Lung (tissue), 11 donors: ENCODE measurements at regions not wholly inside any gene's neighbourhood (a gene's known extent, or its start where the extent isn't known, plus 50 kb on each side); places are given as distances from the start of the nearest gene placed in this dataset.

ENCODE experiments used
- ATAC-seq: fragments of 200-7000 bp; cut with Tn5 transposase; one replicate; pipeline ENCODE4 v1.9.1; 2020; ENCODE audit warnings: moderate number of reproducible peaks; ENCODE audit not compliant: insufficient read depth, low FRiP score
- DNase-seq, 3 donors: peaks; one replicate each; pipeline ENCODE4 v3.0.0-alpha.2; 2013 to 2017
- H3K27ac ChIP-seq, 2 donors: one replicate each; pipeline ENCODE4 v1.5.1; 2013; ENCODE audit warnings: mild to moderate bottlenecking in 2 of 2, moderate library complexity in 2 of 2, control low read depth in 1 of 2, inconsistent platforms in 1 of 2, low read depth in 1 of 2, low read length in 1 of 2
- H3K27me3 ChIP-seq, 3 donors: one replicate each; pipeline ENCODE4 v1.5.1; 2013; ENCODE audit warnings: low read length in 2 of 3; ENCODE audit not compliant: control insufficient read depth in 3 of 3, insufficient read depth in 3 of 3
- H3K36me3 ChIP-seq, 4 donors: one replicate each; pipeline ENCODE4 v1.5.1; 2013; ENCODE audit warnings: low read length in 4 of 4, mild to moderate bottlenecking in 1 of 4, moderate library complexity in 1 of 4; ENCODE audit not compliant: control insufficient read depth in 4 of 4, insufficient read depth in 4 of 4
- H3K4me1 ChIP-seq, 5 donors: one replicate each; pipeline ENCODE4 v1.5.1; 2013; ENCODE audit warnings: low read length in 5 of 5, mild to moderate bottlenecking in 2 of 5, moderate library complexity in 1 of 5; ENCODE audit not compliant: control insufficient read depth in 5 of 5, insufficient read depth in 5 of 5
- H3K4me3 ChIP-seq: one replicate; pipeline ENCODE4 v1.5.1; 2013; ENCODE audit warnings: mild to moderate bottlenecking, control low read depth, moderate library complexity
- H3K9ac ChIP-seq, 2 donors: one replicate each; pipeline ENCODE4 v1.5.1; 2013; ENCODE audit warnings: low read length in 2 of 2, control low read depth in 1 of 2; ENCODE audit not compliant: insufficient read depth in 1 of 2
- H3K9me3 ChIP-seq, 4 donors: one replicate each; pipeline ENCODE4 v1.5.1; 2013; ENCODE audit warnings: low read length in 3 of 4, mild to moderate bottlenecking in 1 of 4, moderate library complexity in 1 of 4; ENCODE audit not compliant: control insufficient read depth in 4 of 4, insufficient read depth in 3 of 4
- CTCF ChIP-seq: IDR thresholded peaks from 2 replicates; pipeline ENCODE4 v1.5.1; 2012; ENCODE audit warnings: mild to moderate bottlenecking; ENCODE audit errors: control extremely low read depth, extremely low read depth
- WGBS, 2 donors: extraction: QIAGEN DNeasy Blood & Tissue Kit; methylation state at CpG; one replicate each; pipeline ENCODE4 v1.1.7; 2013; 5-methylcytosine and 5-hydroxymethylcytosine counted together
- donor health status: control.
- donor health status: control.
- donor health status: Bipolar disorder and iron deficiency.
- donor health status: healthy.
- donor health status: DM: yes; HTN: yes; CAD: no.

- DNase-seq (no peak), ATAC-seq (no peak)
- 98 to 99% methylated on average over 3 of the region's 3 CpGs for WGBS, 2 donors
- Histone ChIP-seq H3K36me3 (no peaks in the 10 kb centered on the region), H3K9me3 (no peaks in the 10 kb centered on the region), H3K27ac (no peak overlapping the region), H3K9ac (no peak overlapping the region), H3K4me1 (peaks cover 0 to 9% (median 2%) of the 10 kb centered on the region in 5 donors), H3K4me3 (no peak overlapping the region), H3K27me3 (no peaks in the 10 kb centered on the region)
- no peak for TF ChIP-seq CTCF
Measured at GRCh38 chr13:80438521-80438920, 97.6 kb upstream of the SPRY2 start.

- H3K9ac ChIP-seq = no peak overlapping the region
- DNase-seq = no peak
- H3K4me3 ChIP-seq = no peak overlapping the region
- WGBS, 2 donors = 77 to 84% methylated on average over 1 of the region's 1 CpG
- no peak overlapping the region for H3K27ac ChIP-seq
- peaks cover 0 to 9% (median 2%) of the 10 kb centered on the region in 5 donors for H3K4me1 ChIP-seq
- H3K27me3 ChIP-seq = no peaks in the 10 kb centered on the region
- H3K36me3 ChIP-seq = no peaks in the 10 kb centered on the region
- ATAC-seq = no peak
- no peaks in the 10 kb centered on the region for H3K9me3 ChIP-seq
- TF ChIP-seq CTCF = no peak
Measured at GRCh38 chr13:80437231-80437630, 96.3 kb upstream of the SPRY2 start.

GRCh38 chr13:80436571-80437169, 95.7 kb upstream of the SPRY2 start:
- peak; percentile 15 to 62 (median 61) for DNase-seq
- peak overlapping the region in 1 of 2 donors; percentile 33 for H3K27ac ChIP-seq

More at GRCh38 chr13:80436571-80437169, 95.7 kb upstream of the SPRY2 start:
- no peak for ATAC-seq
- Histone ChIP-seq H3K9ac (no peak overlapping the region), H3K36me3 (no peaks in the 10 kb centered on the region), H3K27me3 (no peaks in the 10 kb centered on the region), H3K9me3 (no peaks in the 10 kb centered on the region), H3K4me3 (no peak overlapping the region), H3K4me1 (peaks cover 0 to 9% (median 2%) of the 10 kb centered on the region in 5 donors)
- 48 to 52% methylated on average over 4 of the region's 4 CpGs for WGBS, 2 donors
- TF ChIP-seq CTCF = no peak
